Left lung (tissue), 4 donors: ENCODE measurements at regions not wholly inside any gene's neighbourhood (a gene's known extent, or its start where the extent isn't known, plus 50 kb on each side); places are given as distances from the start of the nearest gene placed in this dataset.

Experiments used
- ATAC-seq: fragments of 200-7000 bp; cut with Tn5 transposase; one replicate; pipeline ENCODE4 v1.9.1; 2020; ENCODE audit warnings: moderate library complexity
- DNase-seq, 4 donors: peaks; one replicate each; pipeline ENCODE4 v3.0.0-alpha.2; 2013 to 2020
- H3K27ac ChIP-seq, 2 donors: fragments of 200-600 bp; sonication (generic) in 1 of 2; one replicate each; pipeline versions ENCODE4 v1.5.0 to v1.8.0; 2020 to 2021
- H3K27me3 ChIP-seq, 2 donors: fragments of 200-600 bp; sonication (generic) in 1 of 2; one replicate each; pipeline versions ENCODE4 v1.5.0 to v1.8.0; 2020 to 2021
- H3K36me3 ChIP-seq, 2 donors: fragments of 200-600 bp; sonication (generic) in 1 of 2; one replicate each; pipeline versions ENCODE4 v1.5.0 to v1.8.0; 2020 to 2021
- H3K4me1 ChIP-seq, 2 donors: fragments of 200-600 bp; one replicate each; pipeline ENCODE4 v1.8.0; 2021
- H3K4me3 ChIP-seq, 2 donors: fragments of 200-600 bp; sonication (generic) in 1 of 2; one replicate each; pipeline versions ENCODE4 v1.5.0 to v1.8.0; 2020 to 2021; ENCODE audit warnings: mild to moderate bottlenecking in 1 of 2
- H3K9me3 ChIP-seq, 2 donors: fragments of 200-600 bp; sonication (generic) in 1 of 2; one replicate each; pipeline versions ENCODE4 v1.5.0 to v1.8.0; 2020 to 2021
- CTCF ChIP-seq, 2 donors: fragments of 200-600 bp; sonication (generic) in 1 of 2; IDR thresholded peaks; one replicate each; pipeline versions ENCODE4 v1.5.0 to v1.8.0; 2021; ENCODE audit warnings: antibody characterized with exemption in 2 of 2
- intact Hi-C, 2 donors: fragments of 100-400 bp; cut with DNase I; formaldehyde crosslinking; loops; one replicate each; pipeline versions ENCODE4 v1.11.2 to v1.14.2; 2022
- donor health status: DM: no; HTN: yes; CAD: no.
- donor health status: DM: no; HTN: no; CAD: no.

DNA sequence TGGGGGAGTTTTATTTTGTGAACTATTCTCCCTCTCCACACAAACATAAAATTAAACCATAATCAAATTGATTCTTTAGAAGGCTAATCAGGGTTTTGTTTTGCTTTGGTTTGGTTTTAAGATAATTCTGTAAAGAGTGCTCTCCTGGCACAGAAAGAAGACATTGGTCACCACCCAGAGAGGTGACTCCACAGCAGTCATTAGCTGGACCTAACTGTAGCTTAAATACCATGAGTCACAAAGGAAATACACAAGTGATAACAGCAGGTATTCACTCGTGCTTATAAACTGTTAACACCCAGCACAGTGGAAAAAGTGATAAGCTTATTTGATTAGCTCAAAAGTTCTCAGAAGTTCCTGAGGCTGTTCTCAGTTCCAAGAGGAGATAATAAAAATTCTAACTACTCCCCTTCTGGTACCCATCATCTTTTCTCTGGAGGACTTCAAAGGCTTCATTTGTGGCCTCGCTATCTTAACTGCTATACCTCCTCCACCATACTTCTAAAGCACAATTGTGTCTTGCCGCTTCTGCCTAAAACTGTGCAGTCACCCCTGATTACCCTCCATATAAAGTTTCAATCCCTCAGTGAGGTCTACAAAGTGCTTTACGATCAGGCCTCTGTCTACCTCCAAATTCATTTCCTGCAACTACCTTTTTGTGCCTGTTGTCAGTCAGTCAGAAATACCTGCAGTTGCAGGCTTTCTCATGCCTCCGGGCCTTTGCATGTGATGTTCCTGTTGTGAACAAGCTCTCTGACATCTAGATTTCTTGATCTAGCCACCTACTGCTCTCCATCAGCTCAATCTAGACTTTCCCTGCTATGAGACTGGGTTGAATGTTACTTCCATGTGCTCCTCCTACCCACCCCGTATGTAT lies 201.1 kb downstream of the SAMD5 start:
- peak; percentile 57 for ATAC-seq
- no peak for TF ChIP-seq CTCF (IDR thresholded peaks at IDR 0.05)
- H3K36me3 ChIP-seq, result no peaks in the 10 kb centered on the region
- H3K9me3 ChIP-seq, result peaks cover 0 to 3% of the 10 kb centered on the region in 2 donors
- no peak overlapping the region for H3K27ac ChIP-seq
- H3K4me3 ChIP-seq, result no peak overlapping the region
- intact Hi-C loops, result no loop called here
- DNase-seq, result no peak
- no peaks in the 10 kb centered on the region for H3K27me3 ChIP-seq
- H3K4me1 ChIP-seq, result no peaks in the 10 kb centered on the region

DNA sequence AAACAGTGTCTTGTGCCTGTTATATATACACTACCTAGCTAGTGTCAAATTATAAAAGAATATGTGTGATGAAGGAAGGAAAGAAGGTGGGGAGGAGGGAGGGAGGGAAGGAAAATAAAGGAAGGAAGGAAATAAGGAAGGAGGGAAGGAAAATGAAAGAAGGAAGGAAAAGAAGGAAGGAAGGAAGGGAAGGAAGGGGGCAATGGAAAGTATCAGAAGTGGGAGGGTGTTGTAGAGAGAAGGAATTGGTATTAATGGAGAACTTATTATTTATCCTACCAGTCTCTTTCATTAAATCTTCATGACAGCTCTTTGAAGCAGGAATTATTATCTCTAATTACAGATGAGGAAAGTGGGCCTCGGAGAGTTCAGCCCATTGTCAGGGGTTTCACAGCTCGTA lies 202.4 kb downstream of the SAMD5 start:
- intact Hi-C loops, result no loop called here

GRCh38 chr6:147711476-147711875 lies 203.0 kb downstream of the SAMD5 start:
- H3K4me1 ChIP-seq, result no peaks in the 10 kb centered on the region
- H3K27ac ChIP-seq, result no peak overlapping the region
- peaks cover 0 to 9% of the 10 kb centered on the region in 2 donors for H3K9me3 ChIP-seq
- ATAC-seq (no peak), DNase-seq (no peak)
- TF ChIP-seq CTCF (IDR thresholded peaks at IDR 0.05), result no peak
- no peaks in the 10 kb centered on the region for H3K27me3 ChIP-seq
- H3K4me3 ChIP-seq, result no peak overlapping the region
- intact Hi-C loops, result no loop called here
- no peaks in the 10 kb centered on the region for H3K36me3 ChIP-seq

More for the DNA sequence above, 202.4 kb downstream of the SAMD5 start:
- ATAC-seq, result no peak
- DNase-seq, result no peak
- no peaks in the 10 kb centered on the region for H3K4me1 ChIP-seq
- H3K36me3 ChIP-seq, result no peaks in the 10 kb centered on the region
- H3K27ac ChIP-seq, result no peak overlapping the region
- no peak for TF ChIP-seq CTCF (IDR thresholded peaks at IDR 0.05)
- H3K9me3 ChIP-seq, result peaks cover 0 to 3% of the 10 kb centered on the region in 2 donors
- H3K27me3 ChIP-seq, result no peaks in the 10 kb centered on the region
- H3K4me3 ChIP-seq, result no peak overlapping the region

GRCh38 chr6:147712841-147713240 lies 204.4 kb downstream of the SAMD5 start:
- Histone ChIP-seq H3K4me1 (no peaks in the 10 kb centered on the region), H3K9me3 (peaks cover 0 to 9% of the 10 kb centered on the region in 2 donors), H3K27ac (no peak overlapping the region), H3K4me3 (no peak overlapping the region), H3K27me3 (no peaks in the 10 kb centered on the region), H3K36me3 (no peaks in the 10 kb centered on the region)
- no peak for TF ChIP-seq CTCF (IDR thresholded peaks at IDR 0.05)
- no peak for DNase-seq
- intact Hi-C loops, result no loop called here
- ATAC-seq, result no peak

DNA sequence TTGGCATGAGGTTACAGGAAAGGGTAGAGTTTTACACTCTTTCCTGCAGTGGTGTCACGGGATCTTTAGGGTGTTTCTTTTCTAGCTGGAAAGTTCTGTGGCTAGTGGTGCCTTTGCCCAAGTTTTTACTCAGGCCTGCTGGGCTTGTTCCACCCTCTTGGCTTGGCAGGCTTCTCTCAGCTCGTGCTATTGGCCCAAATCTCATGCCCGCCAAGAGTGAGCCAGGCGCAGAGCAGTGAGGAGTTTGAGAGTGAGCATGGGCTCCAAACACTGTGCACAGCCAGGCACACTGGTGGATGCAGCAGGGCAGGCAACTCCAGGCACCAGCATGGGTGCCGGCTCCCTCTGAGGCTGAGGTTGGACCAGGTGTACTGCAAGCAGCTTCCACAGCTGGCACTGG lies 206.5 kb downstream of the SAMD5 start:
- ATAC-seq (no peak), DNase-seq (no peak)
- no peaks in the 10 kb centered on the region for H3K4me1 ChIP-seq
- H3K36me3 ChIP-seq, result no peaks in the 10 kb centered on the region
- intact Hi-C loops, result no loop called here
- no peak for TF ChIP-seq CTCF (IDR thresholded peaks at IDR 0.05)
- no peaks in the 10 kb centered on the region for H3K27me3 ChIP-seq
- H3K4me3 ChIP-seq, result no peak overlapping the region
- peaks cover 0 to 9% of the 10 kb centered on the region in 2 donors for H3K9me3 ChIP-seq
- H3K27ac ChIP-seq, result no peak overlapping the region
